ENCODE measurements at regions not wholly inside any gene's neighbourhood (a gene's known extent, or its start where the extent isn't known, plus 50 kb on each side); places are given as distances from the start of the nearest gene placed in this dataset.

DNA sequence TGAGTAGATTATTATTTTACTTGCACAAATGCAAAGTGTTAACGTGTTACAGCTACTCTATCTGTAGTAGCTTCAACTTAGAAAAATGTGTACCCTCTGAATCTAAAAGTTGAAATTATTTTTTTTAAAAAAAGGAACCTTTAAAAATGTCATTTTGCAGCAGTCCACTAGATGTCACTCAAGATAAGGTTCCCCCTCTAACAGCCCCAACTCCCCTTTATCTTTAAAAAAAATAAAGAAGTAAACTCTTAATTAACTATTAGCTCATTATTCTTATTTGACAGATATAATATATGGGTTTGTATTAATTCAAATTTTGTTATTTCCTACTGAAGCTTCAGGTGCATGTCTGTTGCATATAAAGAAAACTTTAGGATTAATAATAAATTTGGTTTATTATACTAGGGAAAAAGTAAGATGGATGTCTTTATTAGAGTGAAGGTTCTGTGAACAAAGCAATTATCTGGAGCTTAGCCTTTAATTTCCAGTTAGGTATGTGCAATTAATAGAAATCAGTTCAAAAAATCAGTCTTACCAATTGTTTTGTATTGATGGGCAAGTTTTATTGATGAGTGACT lies 288.5 kb downstream of the VGLL3 start:
- TF ChIP-seq, protein P1, sequence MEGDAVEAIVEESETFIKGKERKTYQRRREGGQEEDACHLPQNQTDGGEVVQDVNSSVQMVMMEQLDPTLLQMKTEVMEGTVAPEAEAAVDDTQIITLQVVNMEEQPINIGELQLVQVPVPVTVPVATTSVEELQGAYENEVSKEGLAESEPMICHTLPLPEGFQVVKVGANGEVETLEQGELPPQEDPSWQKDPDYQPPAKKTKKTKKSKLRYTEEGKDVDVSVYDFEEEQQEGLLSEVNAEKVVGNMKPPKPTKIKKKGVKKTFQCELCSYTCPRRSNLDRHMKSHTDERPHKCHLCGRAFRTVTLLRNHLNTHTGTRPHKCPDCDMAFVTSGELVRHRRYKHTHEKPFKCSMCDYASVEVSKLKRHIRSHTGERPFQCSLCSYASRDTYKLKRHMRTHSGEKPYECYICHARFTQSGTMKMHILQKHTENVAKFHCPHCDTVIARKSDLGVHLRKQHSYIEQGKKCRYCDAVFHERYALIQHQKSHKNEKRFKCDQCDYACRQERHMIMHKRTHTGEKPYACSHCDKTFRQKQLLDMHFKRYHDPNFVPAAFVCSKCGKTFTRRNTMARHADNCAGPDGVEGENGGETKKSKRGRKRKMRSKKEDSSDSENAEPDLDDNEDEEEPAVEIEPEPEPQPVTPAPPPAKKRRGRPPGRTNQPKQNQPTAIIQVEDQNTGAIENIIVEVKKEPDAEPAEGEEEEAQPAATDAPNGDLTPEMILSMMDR (conservative IDR thresholded peaks at IDR 0.05; ENCODE audit: low read depth, low read length): peak; percentile 58
- TF ChIP-seq POLR2A (IDR thresholded peaks at IDR 0.05; ENCODE audit: low read depth, low read length) (no peak), RAD21 (IDR thresholded peaks at IDR 0.05; ENCODE audit: low read length) (peak; percentile 44)
